Epithelial cell of esophagus (primary cell): ENCODE measurements at regions not wholly inside any gene's neighbourhood (a gene's known extent, or its start where the extent isn't known, plus 50 kb on each side); places are given as distances from the start of the nearest gene placed in this dataset.

Source experiments
- DNase-seq: peaks from one replicate; pipeline ENCODE4 v3.0.0; 2010; ENCODE audit warnings: low read depth
- H3K4me3 ChIP-seq: 2 replicates; pipeline ENCODE4 v1.5.1; 2011; ENCODE audit warnings: mild to moderate bottlenecking, low read length, control low read depth
- TF ChIP-seq, protein P1 (sequence below): IDR thresholded peaks from 2 replicates; pipeline ENCODE4 v1.5.1; 2011; ENCODE audit warnings: low read depth, mild to moderate bottlenecking, low read length, control low read depth, inconsistent platforms; ENCODE audit not compliant: insufficient read depth; ENCODE audit errors: missing control alignments

DNA sequence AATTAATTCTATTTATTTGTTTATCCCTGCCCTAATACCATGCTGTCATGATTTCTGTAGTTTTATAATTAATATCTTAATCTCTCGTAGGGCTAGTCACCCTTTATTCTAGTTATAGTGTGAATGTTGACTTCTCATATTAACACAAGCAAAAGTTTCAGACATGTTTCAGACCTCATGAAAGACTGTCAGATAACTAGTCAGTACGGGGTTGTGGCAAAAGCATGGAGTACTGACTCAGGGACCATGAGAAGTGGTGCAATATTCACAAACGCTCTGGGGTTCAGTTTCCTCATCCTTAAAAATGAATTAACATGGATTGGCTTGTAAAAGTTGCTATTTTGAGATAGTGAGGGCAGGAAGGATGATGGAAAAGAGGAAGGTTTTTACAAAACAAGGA, 148.9 kb downstream of the TMEM200A start:
- DNase-seq, result no peak
- TF ChIP-seq, protein P1, sequence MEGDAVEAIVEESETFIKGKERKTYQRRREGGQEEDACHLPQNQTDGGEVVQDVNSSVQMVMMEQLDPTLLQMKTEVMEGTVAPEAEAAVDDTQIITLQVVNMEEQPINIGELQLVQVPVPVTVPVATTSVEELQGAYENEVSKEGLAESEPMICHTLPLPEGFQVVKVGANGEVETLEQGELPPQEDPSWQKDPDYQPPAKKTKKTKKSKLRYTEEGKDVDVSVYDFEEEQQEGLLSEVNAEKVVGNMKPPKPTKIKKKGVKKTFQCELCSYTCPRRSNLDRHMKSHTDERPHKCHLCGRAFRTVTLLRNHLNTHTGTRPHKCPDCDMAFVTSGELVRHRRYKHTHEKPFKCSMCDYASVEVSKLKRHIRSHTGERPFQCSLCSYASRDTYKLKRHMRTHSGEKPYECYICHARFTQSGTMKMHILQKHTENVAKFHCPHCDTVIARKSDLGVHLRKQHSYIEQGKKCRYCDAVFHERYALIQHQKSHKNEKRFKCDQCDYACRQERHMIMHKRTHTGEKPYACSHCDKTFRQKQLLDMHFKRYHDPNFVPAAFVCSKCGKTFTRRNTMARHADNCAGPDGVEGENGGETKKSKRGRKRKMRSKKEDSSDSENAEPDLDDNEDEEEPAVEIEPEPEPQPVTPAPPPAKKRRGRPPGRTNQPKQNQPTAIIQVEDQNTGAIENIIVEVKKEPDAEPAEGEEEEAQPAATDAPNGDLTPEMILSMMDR, result no peak
- H3K4me3 ChIP-seq, result no peak overlapping the region

- TF ChIP-seq, protein P1, result no peak
- H3K4me3 ChIP-seq, result no peak overlapping the region
- DNase-seq, result no peak
Observed at GRCh38 chr6:130515306-130515705, 149.5 kb downstream of the TMEM200A start.

DNA sequence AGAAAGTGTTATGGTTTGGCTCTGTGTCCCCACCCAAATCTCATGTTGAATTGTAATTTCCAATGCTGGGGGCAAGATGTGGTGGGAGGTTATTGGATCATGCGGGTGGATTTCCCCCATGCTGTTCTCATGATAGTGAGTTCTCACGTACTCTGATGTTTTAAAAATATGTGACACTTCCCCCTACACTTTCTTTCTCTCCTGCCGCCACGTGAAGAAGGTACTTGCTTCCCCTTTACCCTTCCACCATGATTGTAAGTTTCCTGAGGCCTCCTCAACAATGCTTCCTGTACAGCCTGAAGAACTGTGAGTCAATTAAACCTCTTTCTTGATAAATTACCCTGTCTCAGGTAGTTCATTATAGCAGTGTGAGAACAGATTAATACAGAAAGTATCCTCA, 150.8 kb downstream of the TMEM200A start:
- DNase-seq, result no peak
- TF ChIP-seq, protein P1, result no peak
- H3K4me3 ChIP-seq, result no peak overlapping the region

DNA sequence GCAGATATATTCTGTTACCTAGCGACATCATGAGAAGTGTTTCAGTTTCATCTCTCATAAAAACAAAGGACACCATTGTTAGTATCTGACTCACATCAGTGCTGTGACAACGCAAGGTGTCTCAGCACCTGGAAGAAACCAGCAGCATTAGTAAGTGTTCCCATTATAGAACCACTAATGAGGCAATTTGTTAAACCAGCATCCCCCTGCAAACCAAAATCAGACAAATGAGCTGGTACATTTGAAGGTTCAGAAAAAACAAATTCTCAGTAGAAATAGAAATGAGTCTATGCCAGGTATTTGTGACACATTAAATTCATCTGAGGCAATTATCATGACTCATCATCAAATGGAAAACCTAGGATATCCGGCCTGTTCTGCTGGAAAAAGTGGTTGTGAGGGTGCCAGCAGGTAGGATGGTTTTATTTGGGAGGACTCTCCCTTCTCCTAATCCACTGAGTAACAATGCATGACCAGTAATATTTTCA, 151.7 kb downstream of the TMEM200A start:
- TF ChIP-seq, protein P1, result no peak
- peak; percentile 66 for DNase-seq

GRCh38 chr6:130518588-130518987, 152.8 kb downstream of the TMEM200A start:
- H3K4me3 ChIP-seq, result no peak overlapping the region
- TF ChIP-seq, protein P1, result no peak
- DNase-seq, result no peak

More for the DNA sequence above, 151.7 kb downstream of the TMEM200A start:
- no peak overlapping the region for H3K4me3 ChIP-seq

DNA sequence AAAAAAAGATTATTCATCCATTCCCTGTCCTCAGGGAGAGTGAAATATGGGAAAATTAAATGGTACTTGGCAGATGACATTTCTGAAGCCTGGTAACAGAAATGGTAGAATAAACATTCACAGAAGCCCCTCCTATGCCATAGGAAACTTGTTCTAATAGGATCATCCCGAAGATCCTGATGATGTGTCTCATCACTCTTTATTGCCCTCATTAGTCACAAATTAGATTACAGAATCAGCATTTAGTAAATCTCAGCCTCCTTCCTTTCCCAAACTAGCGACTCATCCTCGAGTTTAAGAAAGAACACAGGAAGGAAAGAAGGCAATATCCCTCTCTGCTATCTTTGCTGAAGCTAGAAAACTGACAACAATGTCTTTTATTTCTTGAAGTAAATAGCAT, 154.4 kb downstream of the TMEM200A start:
- no peak overlapping the region for H3K4me3 ChIP-seq
- TF ChIP-seq, protein P1, result no peak
- DNase-seq, result peak; percentile 46

- TF ChIP-seq, protein P1, result no peak
- no peak for DNase-seq
- H3K4me3 ChIP-seq, result no peak overlapping the region
Observed at GRCh38 chr6:130520801-130521200, 155.0 kb downstream of the TMEM200A start.
